GM12878 (cell line): ENCODE measurements at regions not wholly inside any gene's neighbourhood (a gene's known extent, or its start where the extent isn't known, plus 50 kb on each side); places are given as distances from the start of the nearest gene placed in this dataset.

Experiments
- ATAC-seq: fragments of 200-7000 bp; cut with Tn5 transposase; 3 replicates; pipeline ENCODE4 v1.9.1; 2020; ENCODE audit warnings: mild to moderate bottlenecking, moderate library complexity
- BruUV-seq: library from RNA; stranded (reverse); fragments of 400-500 nt; replicated peaks from 2 replicates; lab custom pipeline; 2021; lab: Mats Ljungman, UMichigan
- CTCF ChIA-PET: fragments of 300-600 bp; sonication (Branson Sonifier 250); formaldehyde crosslinking; extraction: SDS; loops from one replicate; lab custom pipeline; 2021; ENCODE audit warnings: inconsistent platforms; lab: Yijun Ruan, JAX
- POLR2A ChIA-PET: fragments of 350-600 bp; formaldehyde crosslinking; extraction: SDS; loops from one replicate; lab custom pipeline; 2021; ENCODE audit warnings: inconsistent platforms; lab: Charles Lee
- RAD21 ChIA-PET: fragments of 300-600 bp; sonication (Branson Sonifier 250); formaldehyde crosslinking; loops from one replicate; lab custom pipeline; 2023; ENCODE audit warnings: antibody characterized with exemption; ENCODE audit not compliant: unreplicated experiment; lab: Charles Lee
- SMC1A ChIA-PET: fragments of 300-600 bp; sonication (Branson Sonifier 250); formaldehyde crosslinking; loops from one replicate; lab custom pipeline; 2023; ENCODE audit not compliant: unreplicated experiment, uncharacterized antibody; lab: Charles Lee
- DNase-seq: peaks from one replicate; pipeline ENCODE4 v3.0.0-alpha.2; 2011; ENCODE audit warnings: low read depth, low spot score
- FAIRE-seq: peaks from 3 replicates; lab custom pipeline; 2011; peaks lifted over from hg19 to GRCh38; lab: Jason Lieb, UNC
- H2AFZ ChIP-seq: 2 replicates; pipeline ENCODE4 v1.6.0; 2011; ENCODE audit warnings: low read depth, low read length, control low read depth; ENCODE audit not compliant: control insufficient read depth
- H3K27ac ChIP-seq: 2 replicates; pipeline ENCODE4 v1.5.1; 2011; ENCODE audit warnings: control low read depth; ENCODE audit not compliant: control insufficient read depth, insufficient read depth
- H3K27me3 ChIP-seq, 2 experiments: replicated peaks in 1 of 2; 2 replicates each; pipeline versions ENCODE4 v1.6.0 to v1.6.1; 2011; ENCODE audit warnings: low read length in 1 of 2; ENCODE audit not compliant: control insufficient read depth in 2 of 2, insufficient read depth in 2 of 2
- H3K36me3 ChIP-seq, 2 experiments: 2 replicates each; pipeline ENCODE4 v1.5.1; 2011; ENCODE audit warnings: low read length in 1 of 2; ENCODE audit not compliant: control insufficient read depth in 2 of 2, insufficient read depth in 2 of 2
- H3K4me1 ChIP-seq: 2 replicates; pipeline ENCODE4 v1.6.1; 2011; ENCODE audit warnings: mild to moderate bottlenecking, low read length, moderate library complexity, mixed read lengths; ENCODE audit not compliant: control insufficient read depth, insufficient read depth
- H3K4me2 ChIP-seq: 2 replicates; pipeline ENCODE4 v1.6.0; 2011; ENCODE audit warnings: control low read depth; ENCODE audit not compliant: control insufficient read depth, insufficient read depth
- H3K4me3 ChIP-seq: fragments of 200-600 bp; sonication (generic); 2 replicates; pipeline ENCODE4 v1.5.1; 2016
- H3K79me2 ChIP-seq: 2 replicates; pipeline ENCODE4 v1.6.0; 2011; ENCODE audit warnings: low read length; ENCODE audit not compliant: control insufficient read depth, insufficient read depth
- H3K9ac ChIP-seq: 2 replicates; pipeline ENCODE4 v1.8.0; 2011; ENCODE audit warnings: low read length, control low read depth, mixed read lengths; ENCODE audit not compliant: control insufficient read depth, insufficient read depth
- H3K9me3 ChIP-seq: replicated peaks from 3 replicates; pipeline ENCODE4 v1.5.1; 2011; ENCODE audit warnings: mild to moderate bottlenecking, low read length; ENCODE audit not compliant: control insufficient read depth, insufficient read depth
- H4K20me1 ChIP-seq: 2 replicates; pipeline ENCODE4 v1.6.0; 2011; ENCODE audit not compliant: control insufficient read depth, insufficient read depth
- BMI1 ChIP-seq: fragments of 450-650 bp; IDR thresholded peaks from 2 replicates; pipeline ENCODE4 v1.6.1; 2016; ENCODE audit warnings: mild to moderate bottlenecking, moderate library complexity, borderline replicate concordance
- CHD2 ChIP-seq: IDR thresholded peaks from 2 replicates; pipeline ENCODE4 v1.6.1; 2011; ENCODE audit warnings: low read depth, low read length, improper control_type of control experiment, borderline replicate concordance
- CREB1 ChIP-seq: IDR thresholded peaks from 2 replicates; pipeline ENCODE4 v1.6.1; 2012; ENCODE audit warnings: low read depth, mild to moderate bottlenecking, inconsistent platforms
- EED ChIP-seq: sonication (generic); IDR thresholded peaks from 2 replicates; pipeline ENCODE4 v1.6.1; 2016; ENCODE audit warnings: antibody characterized with exemption, low read depth
- GATAD2B ChIP-seq: fragments of 450-650 bp; conservative IDR thresholded peaks from 2 replicates; pipeline ENCODE4 v1.6.1; 2017; ENCODE audit warnings: low read depth, mild to moderate bottlenecking, moderate library complexity
- MLLT1 ChIP-seq: fragments of 450-650 bp; IDR thresholded peaks from 2 replicates; pipeline ENCODE4 v1.6.1; 2016; ENCODE audit warnings: mild to moderate bottlenecking
- MXI1 ChIP-seq: fragments of 150-350 bp; IDR thresholded peaks from 2 replicates; pipeline ENCODE4 v1.6.1; 2011; ENCODE audit warnings: low read depth, mild to moderate bottlenecking, inconsistent platforms, low read length, improper control_type of control experiment
- NFYA ChIP-seq: IDR thresholded peaks from 2 replicates; pipeline ENCODE4 v1.6.1; 2011; ENCODE audit warnings: low read depth, mild to moderate bottlenecking, low read length, improper control_type of control experiment, borderline replicate concordance
- RELB ChIP-seq: fragments of 450-650 bp; IDR thresholded peaks from 2 replicates; pipeline ENCODE4 v1.6.1; 2017; ENCODE audit warnings: low read depth, mild to moderate bottlenecking, moderate library complexity
- SKIL ChIP-seq: fragments of 450-650 bp; IDR thresholded peaks from 2 replicates; pipeline ENCODE4 v1.6.1; 2017; ENCODE audit warnings: mild to moderate bottlenecking, low read depth, inconsistent platforms; ENCODE audit not compliant: poor library complexity, severe bottlenecking
- STAT3 ChIP-seq: IDR thresholded peaks from 2 replicates; pipeline ENCODE4 v1.6.1; 2011; ENCODE audit warnings: low read depth, low read length, improper control_type of control experiment
- SUPT20H ChIP-seq: IDR thresholded peaks from 2 replicates; pipeline ENCODE4 v1.6.1; 2011; ENCODE audit warnings: low read depth, mild to moderate bottlenecking, low read length, moderate library complexity, borderline replicate concordance; ENCODE audit not compliant: control insufficient read depth
- TAF1 ChIP-seq: IDR thresholded peaks from 2 replicates; pipeline ENCODE4 v1.6.1; 2011; ENCODE audit warnings: mild to moderate bottlenecking, low read depth, low read length, borderline replicate concordance
- TBL1XR1 ChIP-seq: IDR thresholded peaks from 2 replicates; pipeline ENCODE4 v1.6.1; 2012; ENCODE audit warnings: low read depth, low read length, improper control_type of control experiment
- WGBS: methylation state at CpG from one replicate; pipeline ENCODE4 v1.1.6; 2016; ENCODE audit warnings: low lambda C conversion rate; ENCODE audit not compliant: insufficient replicate concordance, insufficient coverage; ENCODE audit errors: missing lambda C conversion rate; 5-methylcytosine and 5-hydroxymethylcytosine counted together
- in situ Hi-C: fragments of 300-500 bp; cut with MboI; formaldehyde crosslinking; loops from 9 replicates; pipeline ENCODE4 v1.14.3; 2018; ENCODE audit warnings: mixed read lengths
- intact Hi-C: fragments of 100-400 bp; cut with micrococcal nuclease; formaldehyde crosslinking; loops from one replicate; pipeline ENCODE4 v1.14.2; 2022; ENCODE audit not compliant: unreplicated experiment

DNA sequence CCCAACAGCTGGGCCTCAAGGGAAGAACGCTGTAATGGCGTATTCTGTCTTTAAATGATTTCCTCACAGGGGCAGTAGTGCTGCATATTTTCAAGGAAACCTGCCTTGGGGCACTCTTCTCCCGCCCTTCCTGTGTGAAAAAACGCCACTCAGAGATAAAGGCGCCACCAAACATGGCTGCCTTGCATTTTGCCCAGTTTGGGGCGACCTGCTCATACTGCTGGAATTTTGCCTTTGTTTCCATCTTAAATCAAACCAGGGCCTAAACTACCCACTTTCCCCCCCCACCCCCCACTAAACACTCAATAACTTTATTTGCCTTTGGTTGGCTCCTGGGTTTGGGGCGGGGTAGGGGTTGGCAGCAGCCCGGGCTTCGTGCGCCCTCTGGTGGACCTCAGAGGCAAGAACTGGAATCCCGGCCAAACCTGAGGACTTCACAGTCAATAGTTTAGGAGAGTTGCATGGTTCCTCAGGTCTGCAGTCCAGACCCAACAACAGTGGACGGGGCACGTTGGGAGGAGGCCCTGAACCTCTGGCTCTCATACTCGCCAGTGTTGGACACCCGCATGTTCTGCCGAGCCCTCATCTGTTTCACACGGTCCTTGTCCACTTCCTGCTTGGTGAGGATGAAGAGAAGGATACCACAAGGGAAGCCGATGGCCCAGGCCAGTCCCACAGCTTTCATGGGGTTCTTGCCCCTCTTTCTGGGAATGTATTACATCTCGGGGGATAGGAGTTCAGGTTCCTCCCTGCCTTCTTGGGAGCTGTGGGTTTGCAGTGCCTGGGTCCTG is 220.1 kb upstream of the STK26 start:
- ChIA-PET SMC1A (interaction anchor here (0.8 to 3.6 kb wide), 13 partner anchors 9 to 826 kb away, joined by 3 to 12 read pairs (median 3); no protein-coding TSS in a partner anchor), CTCF (interaction anchor here (0.6 to 3.0 kb wide), 11 partner anchors 8 to 376 kb away, joined by 3 to 21 read pairs (median 4); no protein-coding TSS in a partner anchor), POLR2A (no interaction called here), RAD21 (interaction anchor here (1.0 to 2.7 kb wide), 7 partner anchors 10 to 76 kb away, joined by 3 to 14 read pairs (median 5); no protein-coding TSS in a partner anchor)
- 22% methylated on average over 19 of the region's 19 CpGs for WGBS
- no peaks in the 10 kb centered on the region for H3K79me2 ChIP-seq
- intact Hi-C loops (loop anchor here (1.0 kb wide), 2 partner anchors 10 to 827 kb away; no protein-coding TSS in a partner anchor), in situ Hi-C loops (no loop called here)
- H3K27ac ChIP-seq, result peak overlapping the region; percentile 65
- peak overlapping the region; percentile 52; the same call in 1 of the 2 replicates for H3K9ac ChIP-seq
- H3K9me3 ChIP-seq, result no peaks in the 10 kb centered on the region
- no peaks in the 10 kb centered on the region for H3K27me3 ChIP-seq
- FAIRE-seq, result no peak
- BruUV-seq, result no TSS peak
- no peaks in the 10 kb centered on the region for H3K36me3 ChIP-seq
- peak; percentile 97 for ATAC-seq
- H3K4me2 ChIP-seq, result peak overlapping the region; percentile 58
- peak overlapping the region; percentile 58; the same call in 1 of the 2 replicates for H3K4me3 ChIP-seq
- peak; percentile 68 for DNase-seq
- H2AFZ ChIP-seq, result peak overlapping the region; percentile 65
- no peaks in the 10 kb centered on the region for H3K4me1 ChIP-seq
- no peaks in the 10 kb centered on the region for H4K20me1 ChIP-seq
- TF ChIP-seq EED, result peak; percentile 29; the same call in 1 of the 2 replicates
- TF ChIP-seq SUPT20H, result no peak
- no peak for TF ChIP-seq STAT3
- no peak for TF ChIP-seq BMI1
- TF ChIP-seq RELB, result peak; percentile 72
- no peak for TF ChIP-seq TAF1
- TF ChIP-seq CREB1, result no peak
- TF ChIP-seq CHD2, result no peak
- no peak for TF ChIP-seq TBL1XR1
- TF ChIP-seq NFYA, result no peak
- TF ChIP-seq GATAD2B, result no peak
- TF ChIP-seq MXI1, result no peak
- 0 out of 2 replicates have a peak, but pooled peaks have one; percentile 42 for TF ChIP-seq MLLT1
- peak; percentile 32 for TF ChIP-seq SKIL
